ENCODE measurements at regions not wholly inside any gene's neighbourhood (a gene's known extent, or its start where the extent isn't known, plus 50 kb on each side); places are given as distances from the start of the nearest gene placed in this dataset.

DNA sequence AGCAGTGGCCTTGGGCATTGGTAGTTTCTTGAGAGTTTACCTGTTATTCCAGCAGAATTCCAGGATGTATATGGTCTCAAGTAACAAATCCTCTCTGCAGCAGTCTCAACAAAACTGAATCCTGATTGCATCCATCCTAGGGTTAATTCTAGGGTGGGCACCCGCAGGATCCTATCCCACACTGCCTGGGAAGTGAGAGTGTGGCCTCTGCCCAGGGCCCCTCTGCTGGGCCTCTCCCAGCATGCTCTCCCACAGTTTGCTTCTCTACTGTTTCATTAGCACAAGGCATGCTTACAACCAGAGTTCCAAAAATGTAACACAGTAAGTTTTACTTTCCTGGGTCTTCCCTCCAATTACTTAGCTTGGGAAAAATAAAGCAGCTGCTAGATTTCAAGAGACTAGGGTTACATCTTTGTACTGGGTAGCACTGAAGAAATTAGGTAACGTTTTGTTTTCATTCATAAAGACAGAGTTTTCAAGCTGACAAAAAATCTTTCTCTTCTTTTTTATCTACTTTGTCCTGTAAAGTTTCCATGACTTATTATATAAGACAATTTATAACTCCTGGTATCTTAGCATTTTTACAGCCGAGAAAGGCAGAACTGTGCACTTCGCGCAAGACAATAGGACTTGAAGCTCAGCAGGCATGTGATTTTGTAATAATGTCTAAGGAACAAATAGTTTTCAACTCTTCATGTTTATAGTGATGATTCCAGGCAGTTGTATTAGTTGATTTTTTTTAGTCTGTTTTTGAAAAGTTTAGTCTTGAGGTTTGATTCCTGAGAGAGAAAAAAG, 131.2 kb upstream of the PCDH18 start (continued):
- TF ChIP-seq, protein P1, sequence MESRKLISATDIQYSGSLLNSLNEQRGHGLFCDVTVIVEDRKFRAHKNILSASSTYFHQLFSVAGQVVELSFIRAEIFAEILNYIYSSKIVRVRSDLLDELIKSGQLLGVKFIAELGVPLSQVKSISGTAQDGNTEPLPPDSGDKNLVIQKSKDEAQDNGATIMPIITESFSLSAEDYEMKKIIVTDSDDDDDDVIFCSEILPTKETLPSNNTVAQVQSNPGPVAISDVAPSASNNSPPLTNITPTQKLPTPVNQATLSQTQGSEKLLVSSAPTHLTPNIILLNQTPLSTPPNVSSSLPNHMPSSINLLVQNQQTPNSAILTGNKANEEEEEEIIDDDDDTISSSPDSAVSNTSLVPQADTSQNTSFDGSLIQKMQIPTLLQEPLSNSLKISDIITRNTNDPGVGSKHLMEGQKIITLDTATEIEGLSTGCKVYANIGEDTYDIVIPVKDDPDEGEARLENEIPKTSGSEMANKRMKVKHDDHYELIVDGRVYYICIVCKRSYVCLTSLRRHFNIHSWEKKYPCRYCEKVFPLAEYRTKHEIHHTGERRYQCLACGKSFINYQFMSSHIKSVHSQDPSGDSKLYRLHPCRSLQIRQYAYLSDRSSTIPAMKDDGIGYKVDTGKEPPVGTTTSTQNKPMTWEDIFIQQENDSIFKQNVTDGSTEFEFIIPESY (IDR thresholded peaks at IDR 0.05): no peak
- TF ChIP-seq GABPA (IDR thresholded peaks at IDR 0.05 in 1 of 2, conservative IDR thresholded peaks at IDR 0.05 in 1 of 2): no peak
- no peak for TF ChIP-seq SP1 (IDR thresholded peaks at IDR 0.05)
- TF ChIP-seq FOXA1 (IDR thresholded peaks at IDR 0.05): no peak
- TF ChIP-seq, protein P2, sequence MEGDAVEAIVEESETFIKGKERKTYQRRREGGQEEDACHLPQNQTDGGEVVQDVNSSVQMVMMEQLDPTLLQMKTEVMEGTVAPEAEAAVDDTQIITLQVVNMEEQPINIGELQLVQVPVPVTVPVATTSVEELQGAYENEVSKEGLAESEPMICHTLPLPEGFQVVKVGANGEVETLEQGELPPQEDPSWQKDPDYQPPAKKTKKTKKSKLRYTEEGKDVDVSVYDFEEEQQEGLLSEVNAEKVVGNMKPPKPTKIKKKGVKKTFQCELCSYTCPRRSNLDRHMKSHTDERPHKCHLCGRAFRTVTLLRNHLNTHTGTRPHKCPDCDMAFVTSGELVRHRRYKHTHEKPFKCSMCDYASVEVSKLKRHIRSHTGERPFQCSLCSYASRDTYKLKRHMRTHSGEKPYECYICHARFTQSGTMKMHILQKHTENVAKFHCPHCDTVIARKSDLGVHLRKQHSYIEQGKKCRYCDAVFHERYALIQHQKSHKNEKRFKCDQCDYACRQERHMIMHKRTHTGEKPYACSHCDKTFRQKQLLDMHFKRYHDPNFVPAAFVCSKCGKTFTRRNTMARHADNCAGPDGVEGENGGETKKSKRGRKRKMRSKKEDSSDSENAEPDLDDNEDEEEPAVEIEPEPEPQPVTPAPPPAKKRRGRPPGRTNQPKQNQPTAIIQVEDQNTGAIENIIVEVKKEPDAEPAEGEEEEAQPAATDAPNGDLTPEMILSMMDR (IDR thresholded peaks at IDR 0.05; ENCODE audit: low read depth, low read length, missing input control): no peak
- TF ChIP-seq TAF1 (conservative IDR thresholded peaks at IDR 0.05): no peak

DNA sequence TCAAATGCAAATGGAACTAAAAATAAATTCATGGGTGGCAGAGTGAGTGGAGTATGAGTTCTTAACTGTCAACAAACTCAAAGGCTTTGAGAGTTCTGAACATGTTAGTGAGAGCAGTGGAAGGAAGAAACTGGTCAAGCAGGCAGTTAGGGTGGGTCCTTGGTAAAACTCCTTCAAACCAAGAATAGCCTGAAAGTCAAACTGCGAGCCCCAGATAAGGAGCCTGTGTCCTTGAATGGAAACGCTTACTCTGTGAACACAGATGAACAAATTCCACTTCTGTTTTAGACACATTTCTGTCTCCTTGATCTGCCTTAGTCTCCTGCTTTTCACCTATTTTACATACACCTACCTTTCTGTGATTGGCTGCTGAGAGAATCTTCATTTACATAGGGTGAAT, 129.4 kb upstream of the PCDH18 start:
- 66% methylated on average over 2 of the region's 2 CpGs for WGBS
- no peaks in the 10 kb centered on the region for H3K27me3 ChIP-seq (ENCODE audit: control insufficient read depth in 4 of 4, insufficient read depth in 4 of 4, low read length in 3 of 4)
- no peak for DNase-seq (ENCODE audit: low spot score)
- peaks cover 0 to 2% (median 0%) of the 10 kb centered on the region in 4 donors for H3K9me3 ChIP-seq (ENCODE audit: control insufficient read depth in 4 of 4, low read length in 3 of 4)
- H3K36me3 ChIP-seq (ENCODE audit: control insufficient read depth in 4 of 4, insufficient read depth in 3 of 4, low read depth in 1 of 4, low read length in 3 of 4): no peaks in the 10 kb centered on the region
- no peak overlapping the region for H3K9ac ChIP-seq (ENCODE audit: low read depth in 1 of 2, low read length in 2 of 2)
- H3K27ac ChIP-seq (ENCODE audit: low read depth in 1 of 2, low read length in 2 of 2): no peak overlapping the region
- H3K4me3 ChIP-seq (ENCODE audit: low read depth in 1 of 3, low read length in 3 of 3): no peak overlapping the region
- TF ChIP-seq, protein P3, sequence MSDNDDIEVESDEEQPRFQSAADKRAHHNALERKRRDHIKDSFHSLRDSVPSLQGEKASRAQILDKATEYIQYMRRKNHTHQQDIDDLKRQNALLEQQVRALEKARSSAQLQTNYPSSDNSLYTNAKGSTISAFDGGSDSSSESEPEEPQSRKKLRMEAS (IDR thresholded peaks at IDR 0.05): no peak
- TF ChIP-seq, protein P1 (IDR thresholded peaks at IDR 0.05): no peak
- no peak for TF ChIP-seq JUND (IDR thresholded peaks at IDR 0.05)
- TF ChIP-seq TAF1 (conservative IDR thresholded peaks at IDR 0.05): no peak
- TF ChIP-seq, protein P4, sequence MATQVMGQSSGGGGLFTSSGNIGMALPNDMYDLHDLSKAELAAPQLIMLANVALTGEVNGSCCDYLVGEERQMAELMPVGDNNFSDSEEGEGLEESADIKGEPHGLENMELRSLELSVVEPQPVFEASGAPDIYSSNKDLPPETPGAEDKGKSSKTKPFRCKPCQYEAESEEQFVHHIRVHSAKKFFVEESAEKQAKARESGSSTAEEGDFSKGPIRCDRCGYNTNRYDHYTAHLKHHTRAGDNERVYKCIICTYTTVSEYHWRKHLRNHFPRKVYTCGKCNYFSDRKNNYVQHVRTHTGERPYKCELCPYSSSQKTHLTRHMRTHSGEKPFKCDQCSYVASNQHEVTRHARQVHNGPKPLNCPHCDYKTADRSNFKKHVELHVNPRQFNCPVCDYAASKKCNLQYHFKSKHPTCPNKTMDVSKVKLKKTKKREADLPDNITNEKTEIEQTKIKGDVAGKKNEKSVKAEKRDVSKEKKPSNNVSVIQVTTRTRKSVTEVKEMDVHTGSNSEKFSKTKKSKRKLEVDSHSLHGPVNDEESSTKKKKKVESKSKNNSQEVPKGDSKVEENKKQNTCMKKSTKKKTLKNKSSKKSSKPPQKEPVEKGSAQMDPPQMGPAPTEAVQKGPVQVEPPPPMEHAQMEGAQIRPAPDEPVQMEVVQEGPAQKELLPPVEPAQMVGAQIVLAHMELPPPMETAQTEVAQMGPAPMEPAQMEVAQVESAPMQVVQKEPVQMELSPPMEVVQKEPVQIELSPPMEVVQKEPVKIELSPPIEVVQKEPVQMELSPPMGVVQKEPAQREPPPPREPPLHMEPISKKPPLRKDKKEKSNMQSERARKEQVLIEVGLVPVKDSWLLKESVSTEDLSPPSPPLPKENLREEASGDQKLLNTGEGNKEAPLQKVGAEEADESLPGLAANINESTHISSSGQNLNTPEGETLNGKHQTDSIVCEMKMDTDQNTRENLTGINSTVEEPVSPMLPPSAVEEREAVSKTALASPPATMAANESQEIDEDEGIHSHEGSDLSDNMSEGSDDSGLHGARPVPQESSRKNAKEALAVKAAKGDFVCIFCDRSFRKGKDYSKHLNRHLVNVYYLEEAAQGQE (IDR thresholded peaks at IDR 0.05): no peak
- TF ChIP-seq HNF4A (conservative IDR thresholded peaks at IDR 0.05): no peak
- TF ChIP-seq FOXA1 (IDR thresholded peaks at IDR 0.05): no peak
- TF ChIP-seq SP1 (IDR thresholded peaks at IDR 0.05): no peak
- TF ChIP-seq, protein P5, sequence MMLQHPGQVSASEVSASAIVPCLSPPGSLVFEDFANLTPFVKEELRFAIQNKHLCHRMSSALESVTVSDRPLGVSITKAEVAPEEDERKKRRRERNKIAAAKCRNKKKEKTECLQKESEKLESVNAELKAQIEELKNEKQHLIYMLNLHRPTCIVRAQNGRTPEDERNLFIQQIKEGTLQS (IDR thresholded peaks at IDR 0.05): no peak
- TF ChIP-seq, protein P2 (IDR thresholded peaks at IDR 0.05; ENCODE audit: low read depth, low read length, missing input control): no peak
- no peak for TF ChIP-seq NR2F2 (IDR thresholded peaks at IDR 0.05)
- H3K4me1 ChIP-seq (ENCODE audit: control insufficient read depth in 4 of 4, insufficient read depth in 4 of 4, low read length in 3 of 4): no peaks in the 10 kb centered on the region

Measured in liver (tissue), 8 donors.